SKM-1 treated with dmso at 0.1 percent for 144 hours (cell line): ENCODE measurements at regions not wholly inside any gene's neighbourhood (a gene's known extent, or its start where the extent isn't known, plus 50 kb on each side); places are given as distances from the start of the nearest gene placed in this dataset.
"Not testable (repeated sequence)": the region's sequence is repeated elsewhere in the genome, so short reads cannot be mapped to it uniquely, and the experiment has no call there.

Source experiments
- DNase-seq: peaks from one replicate; lab custom pipeline; 2025; ENCODE audit not compliant: unreplicated experiment; lab: John Stamatoyannopoulos, UW

DNA sequence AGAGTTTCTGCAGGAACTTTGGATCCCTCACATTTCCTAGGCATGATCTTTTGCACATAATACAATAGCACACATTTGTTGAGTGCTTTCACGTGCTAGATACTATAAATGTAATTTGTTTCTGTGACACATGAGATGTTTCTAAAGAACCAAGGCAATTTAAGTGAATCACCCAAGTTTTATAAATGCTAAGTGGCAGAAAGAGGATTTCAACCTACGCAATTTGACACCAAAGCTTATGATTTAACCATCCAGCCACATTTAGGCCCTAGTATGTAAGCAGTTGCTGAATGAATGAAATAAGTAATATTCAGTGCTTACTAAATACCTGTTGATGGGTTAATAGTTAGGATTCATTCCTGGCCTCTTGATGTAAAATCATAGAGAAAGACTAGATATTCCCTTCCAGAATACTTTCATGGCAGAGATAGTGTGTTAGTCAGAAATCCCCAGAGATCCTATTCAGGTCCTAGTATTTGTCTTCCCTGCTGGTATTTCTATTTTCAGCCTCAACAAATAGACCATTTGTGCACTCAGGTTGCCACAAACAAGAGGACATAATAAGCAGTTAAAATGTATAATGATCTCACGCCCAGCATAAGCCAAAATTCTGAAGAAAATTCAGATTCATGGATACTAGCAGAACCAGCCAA is 572.6 kb downstream of the IPMK start:
- DNase-seq = no peak

DNA sequence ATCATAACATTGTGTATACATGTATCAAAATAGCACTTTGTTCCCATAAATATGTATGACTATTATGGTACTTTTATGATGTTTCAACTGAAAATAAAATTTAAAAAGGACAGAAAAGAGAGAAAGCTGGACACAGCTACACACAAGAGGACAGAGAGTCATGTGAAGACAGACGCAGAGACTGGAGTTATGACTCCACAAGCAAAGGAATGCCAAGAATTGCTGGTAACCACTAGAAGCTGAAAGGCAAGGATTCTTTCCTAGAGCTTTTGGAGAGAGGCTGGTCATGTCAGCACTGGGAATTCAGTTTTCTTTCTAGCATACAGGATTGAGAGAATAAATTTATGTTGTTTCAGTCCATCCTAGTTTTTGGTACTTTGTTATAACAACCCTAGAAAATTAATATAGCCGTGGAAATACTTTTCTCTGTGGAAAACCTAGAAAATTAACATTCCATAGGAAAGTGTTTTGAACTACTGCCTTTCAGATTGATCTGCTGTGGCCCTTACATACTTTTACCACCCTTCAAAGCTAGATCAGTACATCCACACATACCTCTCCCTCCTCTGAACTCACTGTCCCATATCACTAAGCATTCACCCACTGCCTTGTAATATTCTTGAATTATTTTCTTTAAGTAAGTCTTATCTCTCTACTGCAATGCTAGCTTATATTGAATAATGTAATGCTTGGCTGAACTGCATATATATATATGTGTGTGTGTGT is 575.3 kb downstream of the IPMK start:
- no peak for DNase-seq

DNA sequence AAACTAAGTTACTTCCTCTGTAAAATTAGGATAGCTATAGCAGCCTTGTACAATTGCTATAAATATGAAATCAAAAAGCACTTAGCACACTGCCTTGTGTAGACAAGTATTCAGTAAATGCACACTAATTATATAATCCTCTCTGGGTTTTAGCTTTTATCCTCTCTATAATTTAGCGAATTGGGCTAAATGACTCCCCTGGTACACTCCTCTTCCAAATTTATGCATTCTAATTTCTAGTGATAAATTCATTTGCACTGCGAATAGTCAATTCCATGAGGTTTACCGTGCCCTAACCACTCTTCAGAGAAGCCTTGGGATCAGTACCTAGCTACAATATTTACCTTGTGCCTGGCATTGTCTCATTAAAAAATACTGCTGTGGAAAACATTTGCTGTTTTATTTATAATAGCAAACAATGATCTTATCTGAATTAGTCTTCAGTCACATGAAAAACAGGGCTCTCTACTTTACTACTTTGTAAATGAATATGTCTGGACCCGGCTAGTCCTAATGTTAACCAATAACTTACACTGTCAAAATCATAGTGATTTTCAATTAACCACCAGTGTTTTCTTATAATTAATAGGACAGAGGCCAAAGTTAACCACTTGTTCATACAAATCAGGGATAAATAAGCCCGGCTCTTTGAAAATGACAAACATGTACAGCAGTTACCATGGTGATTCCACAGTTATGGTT is 577.9 kb downstream of the IPMK start:
- no peak for DNase-seq

GRCh38 chr10:57679916-57680315 is 587.8 kb downstream of the IPMK start:
- no peak for DNase-seq

- DNase-seq = no peak
Observed at GRCh38 chr10:57675125-57675524, 592.6 kb downstream of the IPMK start.

DNA sequence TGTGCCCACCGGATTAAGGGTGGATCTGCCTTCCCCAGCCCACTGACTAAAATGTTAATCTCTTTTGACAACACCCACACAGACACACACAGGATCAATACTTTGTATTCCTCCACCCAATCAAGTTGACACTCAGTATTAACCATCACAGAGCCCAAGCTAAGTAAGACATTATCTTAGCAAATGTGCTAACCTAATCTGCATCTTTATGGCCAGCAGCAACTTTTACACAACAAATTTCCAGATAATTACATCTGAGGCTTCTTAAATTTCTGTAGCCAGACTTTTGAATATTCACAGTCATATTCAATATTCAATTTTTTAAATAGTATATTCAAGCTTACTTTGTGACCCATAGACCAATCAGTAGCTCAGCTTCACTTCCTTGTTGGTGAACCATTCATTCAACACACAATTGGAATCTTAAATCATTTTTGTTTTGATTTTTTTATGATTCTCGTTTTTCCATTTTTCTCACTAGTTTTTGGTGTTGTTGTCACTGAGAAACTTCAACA is 594.2 kb downstream of the IPMK start:
- no peak for DNase-seq

DNA sequence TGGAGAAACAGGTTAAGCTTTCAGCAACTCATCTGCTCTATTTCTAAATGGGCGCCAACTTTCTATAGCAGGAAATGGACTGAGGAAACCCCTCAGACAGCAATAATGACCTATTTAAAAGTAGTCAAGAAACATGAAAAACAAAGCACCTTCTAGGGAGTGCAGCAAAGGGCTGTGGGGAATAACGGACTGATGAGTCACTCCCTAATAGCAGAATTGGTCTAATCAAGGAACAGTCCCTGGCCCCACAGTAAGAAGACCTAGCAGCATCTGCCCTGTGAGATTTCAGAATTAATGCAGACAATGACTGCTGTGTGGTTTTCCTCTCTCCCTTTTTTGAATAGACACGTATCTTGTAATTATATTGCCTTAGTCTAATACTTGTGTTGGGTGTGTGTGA is 602.9 kb downstream of the IPMK start:
- DNase-seq = no peak

DNA sequence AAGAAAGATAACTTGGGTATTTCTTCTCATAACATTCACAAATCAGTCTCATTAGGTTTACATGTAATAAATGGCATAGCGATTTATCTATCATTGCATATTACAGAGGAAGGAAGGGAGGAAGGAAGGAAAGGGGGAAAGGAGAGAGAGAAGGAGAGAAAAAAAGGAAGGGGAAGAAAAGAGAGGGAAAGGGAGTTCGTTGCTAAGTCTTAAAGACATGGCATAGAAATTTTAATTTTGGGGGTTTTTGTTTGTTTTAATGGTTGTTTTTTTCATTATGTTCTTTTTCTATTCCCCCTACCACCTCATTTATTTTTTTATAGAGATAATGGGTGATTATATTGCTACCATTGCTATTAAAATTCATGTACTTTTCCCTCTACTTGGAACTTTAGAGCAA is 604.3 kb downstream of the IPMK start:
- DNase-seq = no peak

- DNase-seq = no peak
Observed at GRCh38 chr10:57661206-57661605, 606.5 kb downstream of the IPMK start.

DNA sequence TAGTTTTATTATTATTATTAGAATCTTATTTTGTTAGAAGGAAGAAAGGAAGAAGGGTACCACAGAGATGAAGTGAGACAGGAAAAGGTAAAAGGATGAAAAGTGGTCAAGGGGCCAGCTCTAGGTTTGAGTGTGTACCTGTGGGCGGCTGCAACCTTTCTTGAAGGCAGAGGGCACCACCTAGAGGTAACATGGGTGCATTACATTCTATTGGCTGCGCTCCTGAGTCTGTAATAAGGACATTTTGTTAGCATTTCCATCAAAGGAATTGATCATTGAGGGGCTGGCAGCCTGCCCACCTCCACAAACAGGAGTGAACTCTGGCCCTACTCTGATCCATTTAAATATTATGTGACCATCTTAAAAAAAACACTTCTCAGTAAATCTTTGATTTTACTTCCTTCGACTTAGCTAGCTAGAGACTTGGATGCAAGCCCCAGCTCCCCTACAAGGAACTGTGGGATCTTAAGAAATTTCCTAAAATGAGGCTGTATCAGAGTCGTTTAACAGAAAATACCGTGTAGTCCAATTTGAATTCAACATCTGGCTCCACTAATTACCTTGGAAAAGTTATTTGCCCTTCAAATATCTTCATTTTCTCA is 610.4 kb downstream of the IPMK start:
- DNase-seq = peak; percentile 24

DNA sequence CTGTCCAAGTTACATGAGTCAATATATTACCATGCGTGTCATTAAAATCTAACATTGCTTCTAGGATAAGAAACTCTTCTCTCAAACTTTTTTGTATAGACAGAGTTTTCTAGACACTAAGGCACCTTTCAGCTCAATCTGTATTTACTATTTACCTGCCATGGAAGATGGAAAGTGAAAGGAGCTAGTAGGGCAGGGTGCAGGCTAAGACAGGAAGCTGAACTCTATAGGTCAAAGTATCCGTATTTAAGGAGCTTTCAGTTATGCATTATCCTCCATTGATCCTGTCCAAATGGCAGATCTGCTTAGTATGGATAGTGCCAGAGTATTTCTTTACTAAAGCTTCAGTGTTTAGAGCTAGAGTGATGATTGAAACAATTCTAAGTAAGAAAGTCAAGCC is 612.8 kb downstream of the IPMK start:
- DNase-seq = no peak

DNA sequence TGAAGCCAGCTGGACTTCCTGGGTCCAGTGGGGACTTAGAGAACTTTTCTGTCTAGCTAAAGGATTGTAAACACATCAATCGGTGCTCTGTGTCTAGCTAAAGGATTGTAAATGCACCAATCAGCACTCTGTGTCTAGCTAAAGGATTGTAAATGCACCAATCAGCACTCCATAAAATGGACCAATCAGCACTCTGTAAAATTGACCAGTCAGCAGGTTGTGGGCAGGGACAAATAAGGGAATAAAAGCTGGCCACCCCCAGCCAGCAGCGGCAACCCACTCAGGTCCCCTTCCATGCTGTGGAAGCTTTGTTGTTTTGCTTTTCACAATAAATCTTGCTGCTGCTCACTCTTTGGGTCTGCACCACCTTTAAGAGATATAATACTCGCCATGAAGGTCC is 622.6 kb downstream of the IPMK start:
- DNase-seq = not testable (repeated sequence)

DNA sequence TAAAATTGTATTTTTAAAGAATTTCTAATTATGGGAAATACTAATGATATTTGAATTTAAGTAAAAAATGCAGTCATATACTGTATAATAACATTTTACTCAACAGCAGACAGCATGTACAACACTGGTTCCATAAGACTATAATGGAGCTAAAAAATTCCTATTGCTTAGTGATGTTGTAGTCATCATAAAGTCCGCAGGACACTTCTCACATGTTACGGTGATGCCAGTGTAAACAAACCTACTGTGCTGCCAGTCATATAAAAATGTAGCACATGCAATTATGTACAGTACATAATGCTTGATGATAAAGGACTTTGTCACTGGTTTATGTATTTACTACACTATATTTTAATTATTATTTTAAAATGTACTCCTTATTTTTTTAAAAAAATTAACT is 629.3 kb downstream of the IPMK start:
- no peak for DNase-seq

GRCh38 chr10:57628592-57629284 is 639.0 kb downstream of the IPMK start:
- no peak for DNase-seq

DNA sequence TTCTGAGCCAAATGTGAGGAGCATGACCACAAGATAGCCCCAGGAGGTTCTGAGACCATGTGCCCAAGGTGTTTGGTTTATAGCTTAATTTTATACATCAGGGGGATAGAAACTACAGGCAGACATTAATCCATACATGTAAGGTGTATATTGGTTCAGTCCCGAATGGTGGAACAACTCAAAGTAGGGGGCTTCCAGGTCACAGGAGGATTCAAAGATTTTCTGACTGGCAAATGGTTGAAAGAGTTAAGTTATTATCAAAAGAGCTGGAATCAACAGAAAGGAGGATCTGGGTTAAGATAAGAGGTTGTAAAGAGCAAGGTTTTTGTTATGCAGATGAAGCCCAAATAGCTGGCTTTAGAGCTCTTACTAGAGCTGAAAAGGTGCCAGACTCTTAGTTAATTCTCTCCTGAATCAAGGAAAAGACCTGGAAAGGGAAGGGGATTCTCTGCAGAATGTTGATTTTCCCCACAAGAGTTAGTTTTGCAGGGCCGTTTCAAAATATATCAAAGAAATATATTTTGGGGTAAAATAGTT is 640.0 kb downstream of the IPMK start:
- DNase-seq = no peak

- no peak for DNase-seq
Observed at GRCh38 chr10:57624856-57625592, 642.7 kb downstream of the IPMK start.

DNA sequence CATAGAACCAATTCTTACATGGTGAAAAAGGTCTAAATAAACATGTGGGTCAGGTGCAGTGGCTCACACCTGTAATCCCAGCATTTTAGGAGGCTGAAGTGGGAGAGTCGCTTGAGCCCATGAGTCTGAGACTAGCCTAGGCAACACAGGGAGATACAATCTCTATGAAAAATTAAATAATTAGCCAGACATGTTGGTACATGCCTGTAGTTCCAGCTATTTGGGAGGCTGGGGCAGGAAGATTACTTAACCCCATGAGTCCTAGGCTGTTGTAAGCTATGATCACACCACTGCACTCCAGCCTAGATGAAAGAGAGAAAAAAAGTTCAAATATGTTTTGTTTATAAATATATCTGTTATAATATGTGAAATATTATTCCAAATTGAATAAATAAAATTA is 643.6 kb downstream of the IPMK start:
- no peak for DNase-seq

DNA sequence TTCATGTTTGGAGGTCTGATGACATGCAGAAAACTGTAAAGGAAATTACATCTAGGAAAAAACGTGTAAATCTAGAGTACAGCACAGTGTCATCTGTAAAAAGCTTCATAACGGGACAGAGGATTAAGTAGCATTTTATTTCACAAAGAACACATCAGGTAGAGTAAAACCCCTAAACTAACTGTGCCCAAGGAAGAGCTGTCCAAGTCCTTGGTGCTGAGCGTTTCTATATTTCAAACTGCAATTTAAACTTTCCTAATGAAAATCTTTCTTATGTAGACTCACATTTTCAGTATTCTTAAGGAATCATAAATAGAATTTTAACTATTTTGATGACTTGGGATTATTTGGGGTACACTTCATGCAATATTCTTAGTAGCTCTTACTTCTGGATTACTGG is 646.2 kb downstream of the IPMK start:
- DNase-seq = no peak

DNA sequence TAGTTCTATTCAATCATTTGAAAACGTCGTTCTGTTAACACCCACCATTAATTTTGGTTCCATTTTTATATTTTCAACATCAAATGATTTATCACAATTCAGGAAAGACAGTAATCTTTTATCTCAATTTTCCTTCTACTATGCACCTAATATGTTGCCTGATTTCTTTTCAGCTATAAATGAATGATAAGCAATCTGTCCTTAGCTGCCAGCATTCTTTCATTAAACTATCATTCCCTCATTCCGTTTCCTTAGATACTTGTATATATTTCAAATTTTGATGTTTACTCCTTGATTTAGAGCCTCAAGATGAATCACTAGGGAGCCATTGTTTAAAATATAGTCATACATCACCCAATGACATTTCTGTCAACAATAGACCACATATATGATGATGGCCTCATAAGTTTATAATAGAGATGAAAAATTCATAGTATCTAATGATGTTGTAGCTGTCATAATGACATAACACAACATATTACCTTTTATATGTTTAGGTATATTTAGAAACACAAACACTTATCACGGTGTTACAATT is 661.7 kb downstream of the IPMK start:
- DNase-seq = no peak

DNA sequence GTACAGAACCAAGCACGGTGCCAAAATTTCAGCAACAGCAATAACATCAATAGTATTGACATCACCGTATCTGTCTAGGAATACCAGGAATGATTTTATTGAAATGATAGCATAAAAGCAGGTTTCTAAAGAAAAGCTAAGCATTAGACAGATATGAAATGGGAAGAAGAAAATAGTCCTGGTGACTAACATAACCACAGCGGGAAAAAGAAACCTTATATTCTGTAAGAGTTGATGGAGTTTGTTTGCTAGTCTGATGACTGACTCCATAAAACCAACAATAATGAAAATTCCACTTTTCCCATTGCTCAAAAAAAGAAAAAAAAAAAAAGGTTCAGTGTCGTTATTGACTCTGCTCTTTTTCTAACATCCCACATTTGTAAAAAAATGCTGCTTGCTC is 668.3 kb downstream of the IPMK start:
- DNase-seq = no peak
